ENCODE measurements at regions not wholly inside any gene's neighbourhood (a gene's known extent, or its start where the extent isn't known, plus 50 kb on each side); places are given as distances from the start of the nearest gene placed in this dataset.

GRCh38 chr10:78945838-78946237 is 122.9 kb upstream of the ZMIZ1 start:
- H3K4me3 ChIP-seq (ENCODE audit: low read depth, low read length): no peak overlapping the region
- no peak for DNase-seq (ENCODE audit: low read depth)
- no peak for TF ChIP-seq CTCF (conservative IDR thresholded peaks at IDR 0.05; ENCODE audit: low read depth, low read length)

- no peak for DNase-seq (ENCODE audit: low read depth)
- H3K4me3 ChIP-seq (ENCODE audit: low read depth, low read length): no peak overlapping the region
- no peak for TF ChIP-seq CTCF (conservative IDR thresholded peaks at IDR 0.05; ENCODE audit: low read depth, low read length)
Observed at GRCh38 chr10:78947226-78947625, 121.5 kb upstream of the ZMIZ1 start.

- DNase-seq (ENCODE audit: low read depth): no peak
- no peak for TF ChIP-seq CTCF (conservative IDR thresholded peaks at IDR 0.05; ENCODE audit: low read depth, low read length)
- H3K4me3 ChIP-seq (ENCODE audit: low read depth, low read length): no peak overlapping the region
Observed at GRCh38 chr10:78947733-78948132, 121.0 kb upstream of the ZMIZ1 start.

GRCh38 chr10:78948621-78949030 is 120.1 kb upstream of the ZMIZ1 start:
- TF ChIP-seq CTCF (conservative IDR thresholded peaks at IDR 0.05; ENCODE audit: low read depth, low read length): no peak

GRCh38 chr10:78950656-78951587 is 117.8 kb upstream of the ZMIZ1 start:
- TF ChIP-seq CTCF (conservative IDR thresholded peaks at IDR 0.05; ENCODE audit: low read depth, low read length): no peak
- no peak overlapping the region for H3K4me3 ChIP-seq (ENCODE audit: low read depth, low read length)
- DNase-seq (ENCODE audit: low read depth): no peak

More at GRCh38 chr10:78948621-78949030, 120.1 kb upstream of the ZMIZ1 start:
- DNase-seq (ENCODE audit: low read depth): no peak
- no peak overlapping the region for H3K4me3 ChIP-seq (ENCODE audit: low read depth, low read length)

GRCh38 chr10:78952030-78952429 is 116.7 kb upstream of the ZMIZ1 start:
- no peak for TF ChIP-seq CTCF (conservative IDR thresholded peaks at IDR 0.05; ENCODE audit: low read depth, low read length)
- H3K4me3 ChIP-seq (ENCODE audit: low read depth, low read length): no peak overlapping the region
- DNase-seq (ENCODE audit: low read depth): no peak

- no peak for DNase-seq (ENCODE audit: low read depth)
- TF ChIP-seq CTCF (conservative IDR thresholded peaks at IDR 0.05; ENCODE audit: low read depth, low read length): no peak
- H3K4me3 ChIP-seq (ENCODE audit: low read depth, low read length): no peak overlapping the region
Observed at GRCh38 chr10:78952686-78953085, 116.1 kb upstream of the ZMIZ1 start.

Measured in epithelial cell of proximal tubule (primary cell).